ENCODE measurements at regions not wholly inside any gene's neighbourhood (a gene's known extent, or its start where the extent isn't known, plus 50 kb on each side); places are given as distances from the start of the nearest gene placed in this dataset.

DNA sequence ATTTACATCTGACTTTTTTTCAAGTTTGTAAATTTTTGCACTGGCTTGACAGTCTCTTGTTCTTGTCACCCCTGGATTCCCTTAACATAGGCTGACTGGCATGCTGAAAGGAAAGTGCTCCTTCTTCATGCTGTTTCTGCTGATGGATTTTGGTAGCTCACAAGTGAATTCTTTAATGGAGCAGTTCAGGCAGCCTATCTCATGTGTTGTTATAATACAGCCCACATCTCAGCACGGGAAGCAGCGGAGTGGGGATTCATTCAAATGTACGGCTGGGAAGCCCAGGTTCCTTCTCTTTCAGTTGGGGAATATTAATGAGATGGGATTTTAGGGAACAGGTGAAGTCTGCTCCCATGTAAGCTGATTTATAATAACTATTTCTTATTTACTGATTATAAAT is 142.8 kb downstream of the CD8B2 start:
- no peak for DNase-seq (ENCODE audit: low read depth)

- DNase-seq (ENCODE audit: low read depth): no peak
Observed at GRCh38 chr2:106631281-106631680, 144.1 kb downstream of the CD8B2 start.

DNA sequence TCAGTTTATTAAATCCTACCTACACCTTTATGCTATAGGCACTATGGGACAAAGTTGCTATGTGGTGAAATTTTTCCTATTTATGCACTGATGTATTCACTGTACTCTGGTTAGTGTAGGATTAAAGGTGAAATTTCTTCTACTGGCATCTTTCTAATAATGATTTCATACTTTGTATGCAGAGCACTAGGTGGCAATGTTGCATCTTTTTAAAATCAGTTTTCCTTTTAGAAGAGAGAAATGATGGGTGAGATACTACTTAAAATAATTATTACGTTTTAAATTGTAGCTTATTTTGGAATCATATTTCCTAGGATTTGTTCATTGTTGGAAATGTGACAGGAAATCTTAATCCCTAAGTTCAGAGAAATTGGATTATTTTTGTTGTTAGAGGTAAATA is 150.9 kb downstream of the CD8B2 start:
- DNase-seq (ENCODE audit: low read depth): peak; percentile 0

DNA sequence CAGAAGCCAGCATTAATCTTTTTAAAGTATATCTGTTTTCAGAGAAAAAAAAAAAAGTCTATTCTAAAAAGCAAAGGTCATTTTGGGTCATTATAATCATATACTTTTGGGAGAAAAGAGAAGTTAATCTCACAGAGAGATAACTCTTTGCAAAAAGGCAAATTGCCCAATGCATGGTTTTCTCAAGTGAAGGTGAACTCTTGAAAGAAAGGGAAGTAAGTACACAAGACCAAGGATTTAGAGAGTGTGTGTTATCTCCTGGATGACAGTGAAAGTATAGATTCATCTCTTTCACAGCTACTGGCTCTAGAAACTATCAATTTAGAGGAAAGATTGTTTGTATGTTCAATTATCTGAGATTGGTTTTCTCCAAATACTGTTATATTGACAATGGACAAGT is 151.4 kb downstream of the CD8B2 start:
- DNase-seq (ENCODE audit: low read depth): no peak

DNA sequence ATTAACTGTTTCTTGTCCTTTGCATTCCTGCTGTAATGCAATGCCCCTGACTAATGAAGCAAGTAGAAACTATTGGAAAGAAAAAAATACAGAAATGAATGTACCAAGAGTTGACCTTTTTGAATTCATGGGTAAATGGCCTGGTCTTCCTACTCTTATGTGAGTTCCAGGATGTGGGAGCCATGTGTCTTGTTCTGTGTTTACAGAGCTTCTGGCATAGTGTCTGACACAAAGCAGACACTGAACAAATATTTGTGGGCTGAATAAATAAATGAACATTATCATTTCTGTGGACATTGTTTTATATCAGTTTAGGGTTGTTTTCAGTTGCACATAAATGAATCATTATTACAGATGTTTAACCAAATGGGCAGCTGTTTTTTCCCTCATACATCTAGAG is 155.5 kb downstream of the CD8B2 start:
- no peak for DNase-seq (ENCODE audit: low read depth)

GRCh38 chr2:106644623-106645022 is 157.5 kb downstream of the CD8B2 start:
- no peak for DNase-seq (ENCODE audit: low read depth)

GRCh38 chr2:106646605-106647004 is 159.4 kb downstream of the CD8B2 start:
- DNase-seq (ENCODE audit: low read depth): no peak

- DNase-seq (ENCODE audit: low read depth): no peak
Observed at GRCh38 chr2:106649306-106649705, 162.1 kb downstream of the CD8B2 start.

GRCh38 chr2:106653465-106653864 is 166.3 kb downstream of the CD8B2 start:
- DNase-seq (ENCODE audit: low read depth): no peak

DNA sequence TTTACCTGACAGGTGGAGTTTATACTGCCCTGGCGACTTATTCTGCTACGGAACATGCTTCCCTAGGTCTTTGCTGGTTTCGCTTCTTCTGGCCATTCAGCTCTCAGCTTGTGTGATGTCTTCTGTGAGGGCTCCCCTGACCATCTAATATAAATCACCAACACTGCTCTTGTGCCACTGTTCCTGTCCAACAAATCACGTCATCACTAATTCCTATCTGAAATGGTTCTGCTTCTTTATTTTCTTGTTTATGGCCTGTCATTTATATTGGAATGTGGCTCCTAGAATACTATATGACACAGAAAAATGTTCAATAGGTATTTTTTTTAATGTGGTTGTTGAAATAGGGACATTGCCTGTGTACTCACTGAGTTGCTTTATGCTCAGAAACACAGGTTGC is 171.5 kb downstream of the CD8B2 start:
- no peak for DNase-seq (ENCODE audit: low read depth)

DNA sequence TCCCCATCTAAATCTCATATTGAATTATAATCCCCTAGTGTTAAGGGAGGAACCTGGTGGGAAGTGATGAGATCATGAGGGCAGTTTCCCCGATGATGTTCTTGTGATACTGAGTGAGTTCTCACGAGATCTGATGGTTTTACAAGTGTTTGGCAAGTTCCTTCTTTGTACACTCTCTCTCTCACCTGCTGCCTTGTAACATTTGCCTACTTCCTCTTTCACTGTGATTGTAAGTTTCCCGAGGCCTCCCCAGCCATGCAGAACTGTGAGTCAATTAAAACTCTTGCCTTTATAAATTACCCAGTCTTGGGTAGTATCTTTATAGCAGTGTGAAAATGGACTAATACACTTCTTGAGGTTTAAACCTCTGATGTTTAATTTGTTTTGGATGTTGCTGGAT is 177.5 kb downstream of the CD8B2 start:
- DNase-seq (ENCODE audit: low read depth): no peak

- DNase-seq (ENCODE audit: low read depth): no peak
Observed at GRCh38 chr2:106667478-106668070, 180.4 kb downstream of the CD8B2 start.

DNA sequence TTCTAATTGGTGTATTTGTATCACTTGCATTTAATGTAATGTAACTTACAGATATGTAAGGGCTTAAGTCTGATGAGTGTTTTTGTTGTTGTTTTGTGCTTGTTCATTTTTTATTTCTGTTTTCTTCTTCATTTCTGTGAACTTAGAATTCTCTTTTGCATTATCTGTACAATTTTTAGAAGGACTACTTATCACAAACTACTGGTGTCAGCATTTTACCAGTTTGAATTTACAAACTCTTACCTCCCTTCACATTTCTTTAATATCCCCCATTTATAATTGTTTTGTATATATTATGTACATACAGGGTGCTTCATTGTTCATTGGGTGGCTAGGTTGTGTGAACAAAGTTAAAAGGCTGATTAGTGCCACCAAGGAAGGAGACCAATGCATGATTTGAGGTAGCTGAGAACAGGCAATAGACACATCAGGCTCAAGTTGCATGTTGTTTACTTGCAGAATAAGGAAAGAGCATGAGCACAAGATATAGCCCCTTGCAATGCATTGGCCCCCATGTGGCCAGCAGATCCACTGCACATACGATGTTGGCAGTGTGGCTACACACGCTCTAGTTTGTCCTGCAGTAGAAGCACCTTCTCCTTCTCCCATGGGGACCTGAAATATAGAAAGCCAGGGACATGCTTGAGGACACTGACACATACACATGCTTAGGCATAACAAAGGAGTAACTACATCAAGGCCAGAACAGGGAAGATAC is 198.2 kb downstream of the CD8B2 start:
- no peak for DNase-seq (ENCODE audit: low read depth)

DNA sequence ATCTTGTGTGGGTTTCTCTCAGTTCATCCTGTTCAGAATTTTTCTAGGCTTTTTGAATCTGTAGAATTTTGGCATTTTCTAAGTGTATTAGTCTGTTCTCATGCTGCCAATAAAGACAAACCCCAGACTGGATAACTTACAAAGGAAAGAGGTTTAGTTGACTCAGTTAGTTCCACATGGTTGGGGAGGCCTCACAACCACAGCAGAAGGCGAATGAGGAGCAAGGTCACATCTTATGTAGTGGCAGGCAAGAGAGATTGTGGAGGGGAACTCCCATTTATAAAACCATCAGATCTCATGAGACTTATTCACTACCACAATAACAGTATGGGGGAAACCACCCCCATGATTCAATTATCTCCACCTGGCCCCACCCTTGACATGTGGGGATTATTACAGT is 199.2 kb downstream of the ST6GAL2 start:
- DNase-seq (ENCODE audit: low read depth): no peak

GRCh38 chr2:106694964-106695470 is 190.9 kb downstream of the ST6GAL2 start:
- no peak for DNase-seq (ENCODE audit: low read depth)

GRCh38 chr2:106695919-106696318 is 190.0 kb downstream of the ST6GAL2 start:
- no peak for DNase-seq (ENCODE audit: low read depth)

DNA sequence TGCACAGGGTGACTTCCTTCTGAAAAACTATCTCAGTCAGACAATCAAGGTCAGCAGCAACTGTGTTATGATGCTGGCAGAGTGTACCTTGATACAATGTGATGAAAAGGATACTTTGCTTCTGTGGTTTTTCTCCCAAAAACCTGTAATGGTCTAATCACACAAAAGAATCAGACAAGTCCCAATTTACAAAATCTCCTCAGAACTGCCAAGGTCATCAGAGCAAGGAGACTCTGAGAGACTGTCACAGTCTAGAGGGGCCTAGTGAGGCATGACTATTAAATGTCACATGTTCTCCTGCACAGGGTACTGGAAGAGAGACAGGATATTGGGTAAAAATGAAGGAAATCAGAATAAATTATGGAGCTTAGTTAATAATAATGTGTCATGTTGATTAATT is 185.4 kb downstream of the ST6GAL2 start:
- no peak for DNase-seq (ENCODE audit: low read depth)

DNA sequence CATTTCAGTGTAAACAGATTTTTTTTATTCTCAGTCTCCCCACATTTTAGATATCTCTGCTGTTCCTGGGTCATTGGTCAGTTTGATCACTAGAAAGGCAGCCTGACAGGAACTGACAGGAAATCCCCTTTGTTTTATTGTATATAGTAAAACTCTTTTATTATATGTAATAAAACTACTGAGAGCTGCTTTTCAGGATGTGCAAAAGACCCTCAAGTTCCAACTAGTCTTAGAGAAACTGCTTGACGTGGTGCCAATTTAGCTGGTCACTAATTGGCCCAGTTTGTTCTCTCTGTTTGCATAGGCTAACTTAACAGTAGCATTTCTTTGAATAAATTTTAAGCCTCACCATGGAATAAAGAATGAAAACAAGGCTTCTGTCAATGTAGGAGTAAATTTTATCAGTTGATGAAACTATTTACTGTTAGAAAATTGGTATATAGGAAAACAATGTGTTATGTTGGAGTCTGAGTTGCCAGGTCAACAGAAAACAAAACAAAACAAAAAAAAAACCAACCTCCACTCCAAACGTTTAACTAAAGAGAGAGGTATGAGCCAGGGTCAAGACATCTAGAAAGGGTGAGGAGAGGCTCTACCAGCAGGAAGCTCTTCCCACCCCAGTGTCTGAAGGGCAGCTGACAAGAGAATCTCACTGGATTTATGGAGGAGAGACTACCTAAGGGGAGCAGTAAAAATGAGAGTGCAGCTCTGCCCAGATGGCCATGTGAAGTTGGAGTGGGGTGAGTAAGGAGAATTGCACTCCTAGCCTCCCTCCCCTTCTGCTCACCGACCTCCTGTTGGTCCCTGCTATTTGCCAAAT is 184.6 kb downstream of the ST6GAL2 start:
- no peak for DNase-seq (ENCODE audit: low read depth)

GRCh38 chr2:106703161-106703560 is 182.8 kb downstream of the ST6GAL2 start:
- DNase-seq (ENCODE audit: low read depth): no peak

GRCh38 chr2:106704798-106705197 is 181.2 kb downstream of the ST6GAL2 start:
- no peak for DNase-seq (ENCODE audit: low read depth)

DNA sequence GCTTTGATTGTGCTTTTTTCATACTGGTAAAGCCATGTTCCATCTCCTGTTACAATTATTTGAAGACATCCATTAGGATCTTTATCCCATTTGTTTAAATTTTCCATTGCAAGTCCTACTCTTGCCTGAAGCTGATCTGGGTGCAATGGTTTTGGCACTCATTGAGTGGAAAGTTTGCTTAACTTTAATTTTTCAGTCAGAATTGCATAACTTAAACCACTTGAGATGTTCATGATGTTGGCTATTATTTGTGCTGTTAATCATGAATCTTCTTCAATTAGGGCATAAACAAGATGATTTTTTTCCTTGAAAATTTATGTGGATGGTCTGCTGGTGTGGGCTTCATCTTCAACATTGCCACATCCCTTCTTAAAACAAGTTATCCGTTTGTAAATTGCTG is 180.1 kb downstream of the ST6GAL2 start:
- no peak for DNase-seq (ENCODE audit: low read depth)

GRCh38 chr2:106706283-106706682 is 179.7 kb downstream of the ST6GAL2 start:
- no peak for DNase-seq (ENCODE audit: low read depth)

GRCh38 chr2:106708209-106708608 is 177.8 kb downstream of the ST6GAL2 start:
- no peak for DNase-seq (ENCODE audit: low read depth)

All from M059J (cell line).